ENCODE measurements at regions not wholly inside any gene's neighbourhood (a gene's known extent, or its start where the extent isn't known, plus 50 kb on each side); places are given as distances from the start of the nearest gene placed in this dataset.

DNA sequence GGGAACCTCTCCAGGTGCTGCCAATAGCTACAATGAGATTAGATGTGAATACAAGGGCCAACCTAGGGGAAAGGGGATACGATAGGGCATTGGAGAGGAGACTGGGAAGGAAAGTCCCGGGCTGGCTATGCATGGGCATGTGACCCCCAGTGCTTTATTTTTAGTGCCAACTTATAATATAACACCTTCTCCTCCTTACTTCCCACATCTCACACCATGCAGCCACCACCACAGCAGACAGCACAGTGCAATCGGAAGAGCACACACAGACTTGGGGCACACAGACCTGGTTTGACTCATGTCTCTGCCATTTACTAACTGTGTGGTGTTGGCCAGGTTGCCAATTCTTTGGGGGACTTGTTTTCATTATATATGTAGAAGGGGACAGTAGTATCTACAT, 85.4 kb downstream of the TOMM20 start:
- Mint-ChIP-seq H3K4me1 (peaks cover 50% of the 10 kb centered on the region), H3K4me3 (no peak overlapping the region), H3K36me3 (no peaks in the 10 kb centered on the region), H3K9me3 (peaks cover 12% of the 10 kb centered on the region), H3K27ac (peak overlapping the region; percentile 16)
- no peak for DNase-seq (ENCODE audit: low spot score in 2 of 2)
- peak; percentile 71 for ATAC-seq

DNA sequence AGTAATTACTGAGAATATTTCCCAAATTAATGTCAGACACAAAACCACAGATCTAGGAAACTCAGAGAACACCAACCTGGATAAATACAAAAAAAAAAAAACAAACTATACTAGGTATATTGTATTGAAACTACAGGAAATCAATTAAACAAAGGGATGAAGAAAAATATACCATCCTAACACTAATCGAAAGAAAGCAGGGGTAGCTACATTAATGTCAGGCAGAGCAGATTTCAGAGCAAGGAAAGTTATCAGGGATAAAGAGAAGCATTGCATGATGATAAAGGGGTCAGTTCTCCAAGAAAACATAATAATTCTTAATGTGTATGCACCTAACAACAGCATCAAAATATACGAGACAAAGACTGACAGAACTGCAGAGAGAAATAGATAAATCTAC, 89.9 kb downstream of the TOMM20 start:
- Mint-ChIP-seq H3K4me3 (no peak overlapping the region), H3K27ac (no peak overlapping the region), H3K4me1 (peaks cover 18% of the 10 kb centered on the region), H3K36me3 (no peaks in the 10 kb centered on the region), H3K9me3 (peaks cover 16% of the 10 kb centered on the region)
- ATAC-seq (no peak), DNase-seq (ENCODE audit: low spot score in 2 of 2) (no peak)

DNA sequence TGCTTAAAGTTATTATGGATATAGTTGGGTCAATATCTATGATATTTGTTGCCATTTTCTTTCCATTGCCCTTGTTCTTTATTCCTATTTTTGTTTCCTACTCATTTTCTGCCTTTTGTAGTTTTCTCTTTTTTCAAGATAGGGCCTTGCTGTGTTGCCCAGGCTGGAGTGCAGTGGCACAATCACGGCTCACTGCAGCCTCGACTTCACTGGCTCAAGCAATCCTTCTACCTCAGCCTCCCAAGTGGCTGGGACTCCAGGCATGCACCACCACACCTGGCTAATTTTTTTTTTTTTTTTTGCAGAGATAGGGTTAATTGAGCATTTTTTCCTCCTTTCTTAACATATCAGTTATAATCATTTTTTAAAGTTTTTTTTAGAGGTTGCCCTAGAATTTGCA, 92.7 kb downstream of the TOMM20 start:
- H3K9me3 Mint-ChIP-seq: peaks cover 16% of the 10 kb centered on the region
- DNase-seq (ENCODE audit: low spot score in 2 of 2) (no peak), ATAC-seq (no peak)
- peaks cover 8% of the 10 kb centered on the region for H3K4me1 Mint-ChIP-seq
- H3K4me3 Mint-ChIP-seq: no peak overlapping the region
- H3K27ac Mint-ChIP-seq: no peak overlapping the region
- H3K36me3 Mint-ChIP-seq: no peaks in the 10 kb centered on the region

DNA sequence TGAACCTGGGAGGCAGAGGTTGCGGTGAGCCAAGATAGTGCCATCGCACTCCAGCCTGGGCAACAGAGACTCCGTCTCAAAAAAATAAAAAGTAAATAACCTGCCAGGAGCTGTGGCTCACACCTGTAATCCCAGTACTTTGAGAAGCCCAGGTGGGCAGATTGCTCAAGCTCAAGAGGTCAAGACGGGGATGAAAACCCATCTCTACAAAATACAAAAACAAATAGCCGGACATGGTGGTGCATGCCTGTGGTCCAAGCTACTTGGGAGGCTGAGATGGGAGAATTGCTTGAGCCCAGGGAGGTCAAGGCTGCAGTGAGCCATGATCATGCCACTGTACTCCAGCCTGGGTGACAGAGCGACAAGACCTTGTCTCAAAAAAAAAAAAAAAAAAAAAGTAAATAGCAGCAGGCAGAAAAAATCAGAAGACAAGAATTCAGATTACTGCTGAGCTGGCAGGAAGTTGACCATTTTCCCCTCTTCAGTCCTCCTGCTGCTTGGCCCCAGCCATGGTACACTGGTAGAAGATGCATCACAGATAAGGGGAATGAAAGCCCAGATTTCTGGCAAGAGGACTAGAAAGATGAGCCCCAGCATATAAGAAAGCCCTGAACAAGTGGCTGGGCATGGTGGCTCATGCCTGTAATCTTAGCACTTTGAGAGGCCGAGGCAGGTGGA, 97.6 kb downstream of the TOMM20 start:
- peaks cover 6% of the 10 kb centered on the region for H3K4me1 Mint-ChIP-seq
- no peak for DNase-seq (ENCODE audit: low spot score in 2 of 2)
- no peaks in the 10 kb centered on the region for H3K36me3 Mint-ChIP-seq
- ATAC-seq: no peak
- no peak overlapping the region for H3K4me3 Mint-ChIP-seq
- peaks cover 4% of the 10 kb centered on the region for H3K9me3 Mint-ChIP-seq
- no peak overlapping the region for H3K27ac Mint-ChIP-seq

DNA sequence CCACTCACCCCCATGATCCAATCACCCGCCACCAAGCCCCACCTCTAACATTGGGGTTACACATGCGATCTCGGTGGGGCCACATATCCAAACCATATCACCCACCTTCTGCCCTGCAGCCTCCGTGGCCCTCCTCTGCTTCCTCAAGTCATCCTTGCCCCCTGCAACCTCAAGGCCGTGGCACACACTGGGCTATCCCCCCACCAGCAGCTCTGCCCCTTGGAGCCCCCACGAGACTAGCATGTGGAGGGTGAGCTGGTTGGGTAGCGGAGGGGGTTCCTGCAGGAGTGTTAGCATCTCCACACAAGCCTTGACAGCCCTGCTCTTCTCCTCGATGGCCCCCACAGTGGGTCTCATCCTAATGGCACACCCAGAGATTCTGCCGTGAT, 100.8 kb downstream of the TOMM20 start:
- no peak for DNase-seq (ENCODE audit: low spot score in 2 of 2)
- no peaks in the 10 kb centered on the region for H3K36me3 Mint-ChIP-seq
- ATAC-seq: no peak
- peak overlapping the region; percentile 50 for H3K27ac Mint-ChIP-seq
- H3K4me3 Mint-ChIP-seq: no peak overlapping the region
- H3K4me1 Mint-ChIP-seq: peaks cover 24% of the 10 kb centered on the region
- peaks cover 4% of the 10 kb centered on the region for H3K9me3 Mint-ChIP-seq

DNA sequence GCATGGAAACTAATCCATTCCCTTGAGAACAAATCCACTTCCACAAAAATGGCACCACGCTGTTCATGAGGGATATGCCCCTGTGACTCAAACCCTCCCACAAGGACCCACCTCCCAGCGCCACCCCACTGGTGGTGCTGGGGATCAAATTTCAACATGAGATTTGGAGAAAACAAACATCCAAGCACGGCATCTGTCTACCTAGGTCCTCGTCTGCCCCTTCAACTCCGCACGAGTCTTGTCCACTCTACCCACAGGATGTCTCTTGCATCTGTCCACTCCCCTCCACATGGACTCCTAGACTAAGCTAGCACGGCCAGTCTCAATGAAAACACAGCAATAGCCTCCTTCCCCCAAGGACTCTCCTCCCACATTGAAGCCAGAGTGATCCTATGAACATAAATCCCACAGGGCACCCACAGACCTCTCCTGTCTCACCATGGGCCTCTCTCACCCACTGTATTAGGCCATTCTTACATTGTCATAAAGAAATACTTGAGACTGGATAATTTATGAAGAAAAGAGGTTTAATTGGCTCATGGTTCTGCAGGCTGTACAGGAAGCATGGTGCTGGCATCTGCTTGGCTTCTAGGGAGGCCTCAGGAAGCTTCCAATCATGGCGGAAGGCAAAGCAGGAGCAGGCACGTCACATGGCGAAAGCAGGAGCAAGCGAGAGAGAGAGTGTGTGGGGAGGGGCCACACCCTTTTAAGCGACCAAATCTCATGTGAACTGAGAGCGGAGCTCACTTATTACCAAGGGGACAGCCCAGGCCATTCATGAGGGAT, 101.4 kb downstream of the TOMM20 start:
- Mint-ChIP-seq H3K4me3 (no peak overlapping the region), H3K9me3 (peaks cover 4% of the 10 kb centered on the region), H3K36me3 (no peaks in the 10 kb centered on the region), H3K4me1 (peaks cover 29% of the 10 kb centered on the region), H3K27ac (peak overlapping the region; percentile 50)
- DNase-seq (ENCODE audit: low spot score in 2 of 2): no peak
- no peak for ATAC-seq

DNA sequence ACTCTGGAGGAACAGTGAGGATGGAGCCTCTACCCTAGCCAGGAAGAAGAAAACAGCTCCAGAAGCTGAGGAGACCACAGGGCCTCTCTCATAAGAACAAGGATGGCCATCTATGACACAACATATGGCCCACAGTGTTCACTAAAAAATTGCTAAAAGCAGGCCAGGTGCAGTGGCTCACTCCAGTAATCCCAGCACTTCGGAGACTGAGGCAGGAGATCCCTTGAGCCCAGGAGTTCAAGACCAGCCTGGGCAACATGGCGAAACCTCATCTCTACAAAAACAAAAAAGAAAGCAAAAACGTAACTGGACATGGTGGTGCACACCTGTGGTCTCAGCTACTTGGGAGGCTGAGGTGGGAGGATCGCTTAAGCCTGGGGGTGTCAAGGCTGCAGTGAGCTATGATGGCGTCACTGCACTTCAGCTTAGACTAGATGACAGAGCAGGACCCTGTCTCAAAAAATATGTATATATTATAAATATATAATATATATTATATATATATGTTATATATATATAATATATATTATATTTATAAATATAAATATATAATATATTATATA, 103.1 kb downstream of the TOMM20 start:
- no peak overlapping the region for H3K27ac Mint-ChIP-seq
- no peak overlapping the region for H3K4me3 Mint-ChIP-seq
- ATAC-seq (no peak), DNase-seq (ENCODE audit: low spot score in 2 of 2) (no peak)
- peaks cover 4% of the 10 kb centered on the region for H3K9me3 Mint-ChIP-seq
- H3K36me3 Mint-ChIP-seq: no peaks in the 10 kb centered on the region
- H3K4me1 Mint-ChIP-seq: peaks cover 30% of the 10 kb centered on the region

DNA sequence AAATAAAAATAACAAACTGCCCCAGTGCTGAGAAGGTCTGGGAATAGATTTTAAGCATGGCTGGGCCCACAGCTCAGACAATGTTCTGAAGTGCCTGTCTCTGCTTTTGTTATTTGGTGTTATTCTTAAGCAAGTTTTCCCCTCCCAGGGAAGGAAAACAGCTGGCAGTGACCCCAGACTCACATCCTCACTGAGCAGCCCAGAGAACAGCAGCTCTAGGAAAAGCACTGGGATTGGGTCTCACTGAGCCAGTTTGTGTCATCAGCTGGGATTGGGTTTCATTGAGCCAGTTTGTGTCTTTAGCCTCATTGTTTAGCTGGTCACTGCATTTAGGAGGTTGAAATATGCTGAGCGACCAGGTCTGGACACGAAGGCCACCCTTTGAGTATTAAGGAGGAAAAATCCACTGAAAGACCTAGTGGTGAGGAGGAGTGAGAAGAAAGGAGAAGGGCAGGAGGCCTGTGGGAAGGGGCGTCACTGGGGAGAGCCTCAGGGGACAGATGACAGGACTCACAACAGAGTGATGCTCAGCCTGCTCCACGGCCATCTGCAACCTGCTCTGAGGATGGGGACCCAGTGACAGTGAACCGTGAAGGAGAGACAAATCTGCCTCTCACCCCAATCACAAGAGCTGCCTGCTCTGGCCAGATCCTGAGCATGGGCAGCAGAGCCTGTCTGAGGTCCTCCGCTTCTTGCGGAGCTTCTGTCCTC, 103.8 kb downstream of the TOMM20 start:
- H3K4me1 Mint-ChIP-seq: peaks cover 33% of the 10 kb centered on the region
- peaks cover 4% of the 10 kb centered on the region for H3K9me3 Mint-ChIP-seq
- H3K4me3 Mint-ChIP-seq: no peak overlapping the region
- no peaks in the 10 kb centered on the region for H3K36me3 Mint-ChIP-seq
- ATAC-seq: no peak
- no peak for DNase-seq (ENCODE audit: low spot score in 2 of 2)
- no peak overlapping the region for H3K27ac Mint-ChIP-seq

DNA sequence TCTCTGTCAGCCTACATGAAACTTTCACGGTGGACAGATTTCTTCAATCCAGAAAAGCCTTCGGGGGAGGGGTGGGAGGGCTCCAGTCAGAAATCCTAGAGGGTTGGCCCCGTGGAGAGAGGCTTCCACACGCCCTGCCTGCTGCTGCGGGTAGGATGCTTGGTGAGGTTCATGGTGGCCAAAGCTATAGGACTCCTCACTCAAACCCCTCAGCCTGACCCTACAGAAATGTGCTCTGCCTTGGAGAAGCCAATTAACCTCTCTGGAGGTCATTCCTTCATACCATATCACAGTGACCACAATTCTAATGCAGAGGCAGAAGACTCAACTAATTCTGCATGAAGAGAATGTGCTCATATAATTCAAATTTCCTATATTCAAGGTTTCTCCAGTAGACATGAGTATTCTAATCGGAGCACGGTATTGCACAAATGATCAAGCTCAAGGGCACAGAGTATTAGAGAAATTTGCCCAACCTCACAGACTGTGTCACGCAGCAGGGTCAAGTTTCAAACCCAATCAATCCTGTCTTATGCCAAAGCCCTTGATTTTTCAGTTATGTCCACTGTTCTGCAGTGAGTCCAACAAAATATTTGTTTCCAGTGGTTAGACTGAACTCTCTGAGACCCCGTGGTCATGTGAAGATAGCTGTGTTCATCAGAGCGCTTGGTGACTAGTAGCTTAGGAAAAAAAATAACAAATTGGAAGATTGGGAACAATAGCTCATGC, 104.8 kb downstream of the TOMM20 start:
- H3K4me3 Mint-ChIP-seq: no peak overlapping the region
- no peak overlapping the region for H3K27ac Mint-ChIP-seq
- H3K4me1 Mint-ChIP-seq: peaks cover 43% of the 10 kb centered on the region
- ATAC-seq: no peak
- DNase-seq (ENCODE audit: low spot score in 2 of 2): no peak
- peaks cover 6% of the 10 kb centered on the region for H3K9me3 Mint-ChIP-seq
- no peaks in the 10 kb centered on the region for H3K36me3 Mint-ChIP-seq

DNA sequence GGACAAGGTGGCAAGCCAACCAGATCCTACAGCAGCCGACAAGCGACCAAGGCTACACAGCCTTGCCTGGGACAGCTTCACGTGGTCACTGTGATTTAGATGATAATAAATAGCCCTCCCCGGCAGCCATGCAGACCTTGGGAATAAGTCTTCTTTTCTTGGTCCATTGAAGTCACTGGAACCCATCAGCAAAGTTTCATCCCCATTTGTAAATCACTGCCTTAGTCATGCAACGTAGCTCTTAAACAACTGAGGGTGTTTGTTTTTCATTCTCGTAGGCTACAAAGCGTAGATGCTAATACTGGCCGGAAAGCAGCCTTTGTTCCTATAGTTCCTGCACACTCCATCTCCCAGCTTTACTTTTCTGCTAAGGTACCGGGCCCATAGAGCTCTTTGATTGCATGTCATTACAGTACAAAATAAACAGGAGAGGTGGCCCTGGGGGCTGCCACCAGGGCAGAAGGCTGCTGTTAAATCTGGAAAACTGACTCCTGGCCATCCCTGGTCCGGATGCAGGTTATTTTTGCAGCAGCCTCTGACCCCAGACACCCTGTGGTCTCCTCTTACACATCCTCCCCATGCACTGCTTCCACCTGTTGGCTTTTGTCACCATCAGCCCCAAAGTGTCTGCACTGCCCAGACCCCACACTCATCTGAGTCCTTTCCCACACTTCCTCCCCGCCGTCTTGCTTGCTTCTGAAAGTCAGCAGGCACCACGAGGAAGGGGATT, 105.5 kb downstream of the TOMM20 start:
- no peak overlapping the region for H3K4me3 Mint-ChIP-seq
- H3K9me3 Mint-ChIP-seq: peaks cover 11% of the 10 kb centered on the region
- no peaks in the 10 kb centered on the region for H3K36me3 Mint-ChIP-seq
- H3K4me1 Mint-ChIP-seq: peaks cover 50% of the 10 kb centered on the region
- DNase-seq (ENCODE audit: low spot score in 2 of 2): no peak
- no peak overlapping the region for H3K27ac Mint-ChIP-seq
- peak; percentile 56 for ATAC-seq

DNA sequence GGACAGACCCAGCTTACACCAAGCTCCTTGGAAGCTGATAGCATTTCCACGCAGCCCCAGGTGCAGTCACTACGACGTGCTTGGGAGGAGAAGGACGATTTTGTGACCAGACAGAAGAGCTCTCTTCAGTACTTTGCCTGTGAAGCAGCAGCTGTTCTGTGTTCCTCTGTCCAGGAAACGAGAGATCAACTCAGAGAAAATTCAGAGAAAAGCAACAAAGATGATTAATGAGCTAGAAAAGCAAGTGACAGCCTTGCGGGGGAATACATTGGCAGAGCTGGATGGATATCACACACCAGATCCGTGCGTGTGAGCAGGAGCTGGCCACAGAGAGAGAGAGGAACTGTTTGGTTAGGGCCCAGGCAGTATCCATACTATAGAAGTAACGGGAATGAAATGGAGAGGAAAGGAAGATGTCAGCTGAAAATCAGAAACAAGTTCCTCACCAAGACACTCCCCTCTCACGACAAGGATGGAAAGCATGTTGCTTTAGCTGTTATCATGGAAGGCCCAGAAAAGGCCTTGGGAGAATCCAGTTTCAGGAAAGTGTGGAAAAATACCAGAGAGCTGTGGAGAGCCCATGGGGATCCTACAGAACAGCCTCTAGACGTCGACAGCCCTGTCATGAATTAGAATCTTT, 106.2 kb downstream of the TOMM20 start:
- no peak overlapping the region for H3K27ac Mint-ChIP-seq
- H3K4me1 Mint-ChIP-seq: peaks cover 57% of the 10 kb centered on the region
- no peak for DNase-seq (ENCODE audit: low spot score in 2 of 2)
- H3K9me3 Mint-ChIP-seq: peaks cover 10% of the 10 kb centered on the region
- H3K36me3 Mint-ChIP-seq: no peaks in the 10 kb centered on the region
- no peak for ATAC-seq
- no peak overlapping the region for H3K4me3 Mint-ChIP-seq

DNA sequence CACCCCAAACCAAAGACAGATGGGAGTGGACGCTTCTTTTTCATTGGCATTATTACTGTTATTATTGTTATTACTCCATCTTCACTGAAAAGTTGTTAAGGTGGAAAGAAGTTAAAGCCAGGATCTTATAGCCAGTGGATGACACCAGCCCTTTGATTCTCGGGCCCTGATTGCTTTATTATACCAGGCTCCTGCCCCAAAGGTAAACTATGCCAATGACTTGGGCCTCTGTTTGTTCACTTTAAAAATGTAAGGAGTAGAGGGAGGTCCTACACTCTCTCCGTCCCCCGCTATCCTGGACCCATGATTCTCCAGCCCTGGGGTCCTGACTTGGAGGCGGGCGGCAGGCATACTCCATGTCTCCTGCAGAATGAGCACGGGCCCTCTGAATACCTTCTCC, 106.8 kb downstream of the TOMM20 start:
- Mint-ChIP-seq H3K4me1 (peaks cover 63% of the 10 kb centered on the region), H3K9me3 (peaks cover 6% of the 10 kb centered on the region), H3K4me3 (no peak overlapping the region), H3K36me3 (no peaks in the 10 kb centered on the region), H3K27ac (no peak overlapping the region)
- ATAC-seq (no peak), DNase-seq (ENCODE audit: low spot score in 2 of 2) (no peak)

DNA sequence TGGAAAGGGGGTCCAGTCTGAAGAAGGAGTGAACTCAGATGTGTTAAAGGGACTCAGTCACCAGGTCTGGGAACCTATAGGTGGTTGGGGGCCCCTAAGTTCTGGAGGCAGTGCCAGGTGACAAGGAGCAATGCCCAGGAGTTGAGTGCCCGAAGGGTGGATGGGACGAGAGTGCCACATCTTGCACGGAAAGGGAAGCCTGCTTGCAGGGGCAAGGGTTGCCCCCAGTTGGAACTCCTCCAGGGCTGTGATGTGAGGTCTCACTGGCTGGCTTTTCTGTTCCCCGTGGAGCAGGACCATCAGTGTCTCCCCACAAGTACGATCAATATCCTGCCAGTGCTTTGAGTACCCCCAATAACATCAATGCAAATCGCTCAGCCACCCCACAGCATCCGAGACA, 107.3 kb downstream of the TOMM20 start:
- ATAC-seq: no peak
- Mint-ChIP-seq H3K9me3 (peaks cover 6% of the 10 kb centered on the region), H3K4me3 (no peak overlapping the region), H3K4me1 (peaks cover 68% of the 10 kb centered on the region), H3K36me3 (no peaks in the 10 kb centered on the region), H3K27ac (no peak overlapping the region)
- DNase-seq (ENCODE audit: low spot score in 2 of 2): no peak

DNA sequence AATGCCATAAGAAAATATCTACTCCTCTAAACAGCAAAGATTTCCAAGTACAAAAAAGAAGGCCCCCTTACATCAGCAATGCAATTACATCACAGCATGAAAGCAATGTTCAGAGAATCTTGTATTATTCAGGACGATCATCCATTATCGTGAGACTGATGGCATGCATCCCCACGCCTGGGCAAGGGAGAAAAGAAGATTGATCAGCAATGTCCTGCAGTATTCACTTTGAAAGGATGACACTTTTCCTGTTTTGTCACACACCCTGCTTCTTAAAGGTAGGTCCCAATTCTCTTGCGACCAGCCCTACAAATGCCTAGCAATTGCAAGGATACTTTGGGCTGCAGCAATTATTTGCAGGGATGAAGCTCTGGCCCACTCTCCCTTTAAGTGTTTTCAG, 108.7 kb downstream of the TOMM20 start:
- Mint-ChIP-seq H3K9me3 (peaks cover 6% of the 10 kb centered on the region), H3K4me3 (peak overlapping the region; percentile 33), H3K36me3 (peaks cover 6% of the 10 kb centered on the region), H3K4me1 (peaks cover 75% of the 10 kb centered on the region), H3K27ac (no peak overlapping the region)
- ATAC-seq: no peak
- no peak for DNase-seq (ENCODE audit: low spot score in 2 of 2)

Data from stimulated activated effector memory CD8-positive, alpha-beta T cell treated with anti-CD3 and anti-CD28 coated beads, Interleukin-12 subunit alpha, Interleukin-12 subunit beta, amount 100 ng/mL, for 72 hours (primary cell).